Retinal pigment epithelial cell (primary cell): ENCODE measurements at regions not wholly inside any gene's neighbourhood (a gene's known extent, or its start where the extent isn't known, plus 50 kb on each side); places are given as distances from the start of the nearest gene placed in this dataset.

Source experiments
- DNase-seq: peaks from one replicate; pipeline ENCODE4 v3.0.0-alpha.2; 2010; ENCODE audit warnings: low read depth
- H3K4me3 ChIP-seq: 2 replicates; pipeline ENCODE4 v1.5.1; 2011; ENCODE audit warnings: mild to moderate bottlenecking, low read length, control low read depth, moderate library complexity
- CTCF ChIP-seq: conservative IDR thresholded peaks from 2 replicates; pipeline ENCODE4 v1.5.1; 2011; ENCODE audit warnings: low read depth, low read length, control low read depth, inconsistent platforms

- no peak for DNase-seq
- H3K4me3 ChIP-seq, result no peak overlapping the region
- no peak for TF ChIP-seq CTCF
Measured at GRCh38 chr6:133166766-133167165, 74.4 kb upstream of the EYA4 start.

- H3K4me3 ChIP-seq, result no peak overlapping the region
- TF ChIP-seq CTCF, result no peak
- no peak for DNase-seq
Measured at GRCh38 chr6:133169901-133170300, 71.3 kb upstream of the EYA4 start.

GRCh38 chr6:133170602-133171001 lies 70.6 kb upstream of the EYA4 start:
- DNase-seq, result no peak
- TF ChIP-seq CTCF, result no peak
- H3K4me3 ChIP-seq, result no peak overlapping the region

GRCh38 chr6:133171989-133172604 lies 69.1 kb upstream of the EYA4 start:
- TF ChIP-seq CTCF, result no peak
- DNase-seq, result no peak
- H3K4me3 ChIP-seq, result no peak overlapping the region

- no peak overlapping the region for H3K4me3 ChIP-seq
- DNase-seq, result no peak
- no peak for TF ChIP-seq CTCF
Measured at GRCh38 chr6:133173276-133173675, 67.9 kb upstream of the EYA4 start.

GRCh38 chr6:133179481-133179880 lies 61.7 kb upstream of the EYA4 start:
- H3K4me3 ChIP-seq, result no peak overlapping the region
- DNase-seq, result no peak
- no peak for TF ChIP-seq CTCF

- no peak for DNase-seq
- no peak overlapping the region for H3K4me3 ChIP-seq
- TF ChIP-seq CTCF, result no peak
Measured at GRCh38 chr6:133183691-133184090, 57.5 kb upstream of the EYA4 start.
